Activated CD4-positive, alpha-beta memory T cell treated with anti-CD3 and anti-CD28 coated beads for 36 hours (primary cell): ENCODE measurements at regions not wholly inside any gene's neighbourhood (a gene's known extent, or its start where the extent isn't known, plus 50 kb on each side); places are given as distances from the start of the nearest gene placed in this dataset.
"Not testable (repeated sequence)": the region's sequence is repeated elsewhere in the genome, so short reads cannot be mapped to it uniquely, and the experiment has no call there.

Source experiments
- CTCF ChIA-PET: fragments of 350-600 bp; sonication (Branson Sonifier 250); formaldehyde crosslinking; loops from one replicate; lab custom pipeline; 2021; ENCODE audit warnings: antibody characterized with exemption, inconsistent platforms; lab: Charles Lee
- POLR2A ChIA-PET: fragments of 350-600 bp; sonication (Branson Sonifier 250); formaldehyde crosslinking; loops from one replicate; lab custom pipeline; 2021; ENCODE audit warnings: antibody characterized with exemption; lab: Charles Lee
- DNase-seq: peaks from one replicate; pipeline ENCODE4 v3.0.0-alpha.2; 2020
- H3K27ac Mint-ChIP-seq: one replicate; pipeline ENCODE4 v1.8.0; 2021; ENCODE audit warnings: mixed read lengths
- H3K27me3 Mint-ChIP-seq: one replicate; pipeline ENCODE4 v1.8.0; 2021; ENCODE audit warnings: mixed read lengths
- H3K36me3 Mint-ChIP-seq: one replicate; pipeline ENCODE4 v1.8.0; 2021; ENCODE audit warnings: mixed read lengths
- H3K4me1 Mint-ChIP-seq: one replicate; pipeline ENCODE4 v1.8.0; 2021; ENCODE audit warnings: low read depth, mixed read lengths
- H3K4me3 Mint-ChIP-seq: one replicate; pipeline ENCODE4 v1.8.0; 2021; ENCODE audit warnings: mild to moderate bottlenecking, mixed read lengths
- H3K9me3 Mint-ChIP-seq: one replicate; pipeline ENCODE4 v1.8.0; 2021; ENCODE audit warnings: mixed read lengths
- intact Hi-C: fragments of 100-400 bp; cut with micrococcal nuclease; formaldehyde crosslinking; loops from one replicate; pipeline ENCODE4 v1.15.1; 2023

- Mint-ChIP-seq H3K27me3 (no peaks in the 10 kb centered on the region), H3K4me3 (no peak overlapping the region), H3K4me1 (no peaks in the 10 kb centered on the region), H3K9me3 (peaks cover 9% of the 10 kb centered on the region), H3K36me3 (no peaks in the 10 kb centered on the region), H3K27ac (no peak overlapping the region)
- intact Hi-C loops: no loop called here
- POLR2A ChIA-PET: no interaction called here
- DNase-seq: no peak
- CTCF ChIA-PET: no interaction called here
Measured at GRCh38 chr3:4174791-4175190, 128.4 kb upstream of the SETMAR start.

GRCh38 chr3:4191971-4192370 is 111.2 kb upstream of the SETMAR start:
- Mint-ChIP-seq H3K36me3 (no peaks in the 10 kb centered on the region), H3K4me1 (no peaks in the 10 kb centered on the region), H3K9me3 (no peaks in the 10 kb centered on the region), H3K4me3 (no peak overlapping the region), H3K27ac (no peak overlapping the region), H3K27me3 (no peaks in the 10 kb centered on the region)
- ChIA-PET POLR2A (no interaction called here), CTCF (no interaction called here)
- intact Hi-C loops: no loop called here
- no peak for DNase-seq

GRCh38 chr3:4195006-4195405 is 108.2 kb upstream of the SETMAR start:
- POLR2A ChIA-PET: no interaction called here
- H3K36me3 Mint-ChIP-seq: no peaks in the 10 kb centered on the region

GRCh38 chr3:4196506-4197147 is 106.5 kb upstream of the SETMAR start:
- H3K4me1 Mint-ChIP-seq: no peaks in the 10 kb centered on the region
- ChIA-PET CTCF (no interaction called here), POLR2A (no interaction called here)
- no peak overlapping the region for H3K27ac Mint-ChIP-seq
- no peaks in the 10 kb centered on the region for H3K27me3 Mint-ChIP-seq
- DNase-seq: no peak
- no peak overlapping the region for H3K4me3 Mint-ChIP-seq
- intact Hi-C loops: no loop called here
- H3K36me3 Mint-ChIP-seq: no peaks in the 10 kb centered on the region
- no peaks in the 10 kb centered on the region for H3K9me3 Mint-ChIP-seq

More at GRCh38 chr3:4195006-4195405, 108.2 kb upstream of the SETMAR start:
- H3K27me3 Mint-ChIP-seq: no peaks in the 10 kb centered on the region
- H3K27ac Mint-ChIP-seq: no peak overlapping the region
- intact Hi-C loops: no loop called here
- CTCF ChIA-PET: no interaction called here
- no peaks in the 10 kb centered on the region for H3K9me3 Mint-ChIP-seq
- no peaks in the 10 kb centered on the region for H3K4me1 Mint-ChIP-seq
- DNase-seq: no peak
- H3K4me3 Mint-ChIP-seq: no peak overlapping the region

GRCh38 chr3:4197670-4198069 is 105.5 kb upstream of the SETMAR start:
- ChIA-PET POLR2A (no interaction called here), CTCF (no interaction called here)
- intact Hi-C loops: no loop called here
- no peaks in the 10 kb centered on the region for H3K4me1 Mint-ChIP-seq
- no peaks in the 10 kb centered on the region for H3K27me3 Mint-ChIP-seq
- H3K4me3 Mint-ChIP-seq: no peak overlapping the region
- DNase-seq: no peak
- no peak overlapping the region for H3K27ac Mint-ChIP-seq
- H3K9me3 Mint-ChIP-seq: no peaks in the 10 kb centered on the region
- no peaks in the 10 kb centered on the region for H3K36me3 Mint-ChIP-seq

- Mint-ChIP-seq H3K4me1 (no peaks in the 10 kb centered on the region), H3K27ac (no peak overlapping the region), H3K36me3 (no peaks in the 10 kb centered on the region), H3K27me3 (no peaks in the 10 kb centered on the region), H3K4me3 (no peak overlapping the region), H3K9me3 (peaks cover 2% of the 10 kb centered on the region)
- DNase-seq: no peak
- intact Hi-C loops: no loop called here
- ChIA-PET POLR2A (no interaction called here), CTCF (no interaction called here)
Measured at GRCh38 chr3:4198491-4198890, 104.7 kb upstream of the SETMAR start.

- H3K27me3 Mint-ChIP-seq, intact Hi-C loops, H3K4me3 Mint-ChIP-seq, H3K9me3 Mint-ChIP-seq, H3K27ac Mint-ChIP-seq, H3K4me1 Mint-ChIP-seq, CTCF ChIA-PET, H3K36me3 Mint-ChIP-seq, POLR2A ChIA-PET, DNase-seq: not testable (repeated sequence)
Measured at GRCh38 chr3:4204776-4205175, 98.4 kb upstream of the SETMAR start.

- Mint-ChIP-seq H3K4me3 (no peak overlapping the region), H3K36me3 (peaks cover 3% of the 10 kb centered on the region), H3K9me3 (peaks cover 5% of the 10 kb centered on the region), H3K27ac (no peak overlapping the region), H3K4me1 (no peaks in the 10 kb centered on the region), H3K27me3 (no peaks in the 10 kb centered on the region)
- intact Hi-C loops: no loop called here
- POLR2A ChIA-PET: no interaction called here
- CTCF ChIA-PET: no interaction called here
- DNase-seq: no peak
Measured at GRCh38 chr3:4207672-4208071, 95.5 kb upstream of the SETMAR start.

GRCh38 chr3:4208556-4208955 is 94.6 kb upstream of the SETMAR start:
- H3K27ac Mint-ChIP-seq: no peak overlapping the region
- intact Hi-C loops: no loop called here
- no peak overlapping the region for H3K4me3 Mint-ChIP-seq
- no peaks in the 10 kb centered on the region for H3K4me1 Mint-ChIP-seq
- no peak for DNase-seq
- H3K36me3 Mint-ChIP-seq: peaks cover 6% of the 10 kb centered on the region
- peaks cover 11% of the 10 kb centered on the region for H3K9me3 Mint-ChIP-seq
- H3K27me3 Mint-ChIP-seq: no peaks in the 10 kb centered on the region
- ChIA-PET POLR2A (no interaction called here), CTCF (no interaction called here)

- H3K27me3 Mint-ChIP-seq: no peaks in the 10 kb centered on the region
- peaks cover 8% of the 10 kb centered on the region for H3K36me3 Mint-ChIP-seq
- DNase-seq: no peak
- intact Hi-C loops: no loop called here
- no peaks in the 10 kb centered on the region for H3K4me1 Mint-ChIP-seq
- peaks cover 41% of the 10 kb centered on the region for H3K9me3 Mint-ChIP-seq
- CTCF ChIA-PET: no interaction called here
- POLR2A ChIA-PET: no interaction called here
- H3K4me3 Mint-ChIP-seq: no peak overlapping the region
- no peak overlapping the region for H3K27ac Mint-ChIP-seq
Measured at GRCh38 chr3:4211610-4212009, 91.6 kb upstream of the SETMAR start.

GRCh38 chr3:4213420-4213819 is 89.7 kb upstream of the SETMAR start:
- H3K27me3 Mint-ChIP-seq, H3K27ac Mint-ChIP-seq, H3K36me3 Mint-ChIP-seq, DNase-seq, H3K4me1 Mint-ChIP-seq, intact Hi-C loops, CTCF ChIA-PET, H3K4me3 Mint-ChIP-seq, POLR2A ChIA-PET: not testable (repeated sequence)
- H3K9me3 Mint-ChIP-seq: peaks cover 43% of the 10 kb centered on the region

- POLR2A ChIA-PET, H3K4me1 Mint-ChIP-seq, H3K36me3 Mint-ChIP-seq, H3K27me3 Mint-ChIP-seq, H3K4me3 Mint-ChIP-seq, H3K27ac Mint-ChIP-seq, CTCF ChIA-PET, intact Hi-C loops, DNase-seq: not testable (repeated sequence)
- peaks cover 43% of the 10 kb centered on the region for H3K9me3 Mint-ChIP-seq
Measured at GRCh38 chr3:4216974-4217373, 86.2 kb upstream of the SETMAR start.

- intact Hi-C loops: no loop called here
- CTCF ChIA-PET: no interaction called here
- POLR2A ChIA-PET: no interaction called here
- no peak overlapping the region for H3K4me3 Mint-ChIP-seq
- no peaks in the 10 kb centered on the region for H3K27me3 Mint-ChIP-seq
- H3K9me3 Mint-ChIP-seq: peaks cover 31% of the 10 kb centered on the region
- no peak for DNase-seq
- peaks cover 3% of the 10 kb centered on the region for H3K36me3 Mint-ChIP-seq
- H3K4me1 Mint-ChIP-seq: no peaks in the 10 kb centered on the region
- H3K27ac Mint-ChIP-seq: no peak overlapping the region
Measured at GRCh38 chr3:4218456-4219226, 84.5 kb upstream of the SETMAR start.
